Right lobe of liver (tissue), 4 donors: ENCODE measurements at regions not wholly inside any gene's neighbourhood (a gene's known extent, or its start where the extent isn't known, plus 50 kb on each side); places are given as distances from the start of the nearest gene placed in this dataset.

Experiments
- CTCF ChIP-seq, 4 donors: fragments of 200-600 bp in 3 of 4; fragments of 450-650 bp in 1 of 4; IDR thresholded peaks; one replicate each; pipeline versions ENCODE4 v1.5.1 to v1.8.0; 2016 to 2022; ENCODE audit warnings: antibody characterized with exemption in 4 of 4, mild to moderate bottlenecking in 2 of 4
- POLR2A ChIP-seq: fragments of 450-650 bp; IDR thresholded peaks from one replicate; pipeline ENCODE4 v1.6.1; 2017; ENCODE audit warnings: antibody characterized with exemption, mild to moderate bottlenecking
- donor health status: DM: no; HTN: no; CAD: no.
- donor health status: DM: no; HTN: no; CAD: no.
- donor health status: DM: no; HTN: yes; CAD: no.

DNA sequence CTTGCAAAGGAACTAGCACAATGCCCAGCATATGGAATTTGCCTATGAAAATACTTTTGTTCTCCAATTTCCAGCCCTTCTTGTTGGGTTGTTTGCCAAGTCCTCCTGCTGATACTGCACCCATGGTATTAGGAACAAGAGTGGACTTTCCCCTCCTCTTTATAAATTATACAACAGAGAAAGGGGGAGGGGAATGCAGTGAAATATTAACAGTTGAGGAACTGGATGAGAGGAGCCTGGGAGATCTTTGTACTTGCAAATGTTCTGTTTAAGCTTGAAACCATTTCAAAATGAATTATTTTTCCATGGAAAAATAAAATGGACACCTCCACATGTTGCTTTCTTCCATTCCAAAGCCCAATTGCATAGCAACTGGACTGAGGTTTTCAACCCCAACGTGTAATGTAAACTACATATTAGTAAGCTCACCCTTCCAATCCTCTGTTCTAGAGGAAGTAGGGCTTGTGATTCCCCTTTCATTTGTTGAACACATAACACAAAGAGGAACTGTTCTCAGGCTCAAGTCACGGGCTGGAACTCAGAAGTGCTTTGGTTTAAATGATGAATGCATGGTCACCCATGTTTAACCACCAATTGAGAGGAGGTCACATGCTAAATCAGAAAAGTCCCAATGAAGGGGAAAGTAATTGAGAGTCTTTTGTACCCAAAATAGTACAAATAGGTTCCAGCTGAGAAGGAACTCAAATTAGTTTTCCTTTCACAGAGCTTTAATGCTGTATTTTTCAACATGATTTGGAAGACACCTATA is 66.2 kb upstream of the ZC3H12C start:
- TF ChIP-seq CTCF (IDR thresholded peaks at IDR 0.05) (no peak), POLR2A (no peak)
